KMS-11 (cell line): ENCODE measurements at regions not wholly inside any gene's neighbourhood (a gene's known extent, or its start where the extent isn't known, plus 50 kb on each side); places are given as distances from the start of the nearest gene placed in this dataset.

Experiments
- H2AFZ ChIP-seq: fragments of 200-600 bp; sonication (generic); 2 replicates; pipeline ENCODE4 v1.6.1; 2016; ENCODE audit warnings: antibody characterized with exemption, mixed run types, low read depth
- H3K27ac ChIP-seq: fragments of 200-600 bp; sonication (generic); 2 replicates; pipeline ENCODE4 v1.6.1; 2016; ENCODE audit warnings: mild to moderate bottlenecking, mixed run types
- H3K27me3 ChIP-seq: fragments of 200-600 bp; sonication (generic); 2 replicates; pipeline ENCODE4 v1.6.1; 2017; ENCODE audit warnings: mild to moderate bottlenecking, low read depth, mixed run types, moderate library complexity; ENCODE audit not compliant: insufficient read depth
- H3K36me3 ChIP-seq: fragments of 200-600 bp; sonication (generic); 2 replicates; pipeline ENCODE4 v1.6.1; 2017; ENCODE audit warnings: mild to moderate bottlenecking, mixed run types; ENCODE audit not compliant: insufficient read depth
- H3K4me1 ChIP-seq: fragments of 200-600 bp; sonication (generic); 2 replicates; pipeline ENCODE4 v1.6.1; 2016; ENCODE audit warnings: mild to moderate bottlenecking, low read depth, mixed run types; ENCODE audit not compliant: poor library complexity, severe bottlenecking
- H3K4me2 ChIP-seq: fragments of 200-600 bp; sonication (generic); 2 replicates; pipeline ENCODE4 v1.7.0; 2016; ENCODE audit warnings: mild to moderate bottlenecking, mixed run types
- H3K4me3 ChIP-seq: fragments of 200-600 bp; sonication (generic); IDR thresholded peaks from 2 replicates; pipeline ENCODE4 v1.6.1; 2017; ENCODE audit warnings: low read depth, low read length, mixed read lengths; ENCODE audit not compliant: insufficient read depth
- H3K79me2 ChIP-seq: fragments of 200-600 bp; sonication (generic); 2 replicates; pipeline ENCODE4 v1.6.1; 2016; ENCODE audit warnings: low read depth, mixed run types; ENCODE audit not compliant: insufficient read depth
- H3K9ac ChIP-seq: fragments of 200-600 bp; sonication (generic); 2 replicates; pipeline ENCODE4 v1.6.1; 2016; ENCODE audit warnings: mild to moderate bottlenecking, mixed run types
- H4K20me1 ChIP-seq: fragments of 200-600 bp; sonication (generic); 2 replicates; pipeline ENCODE4 v1.6.1; 2016; ENCODE audit warnings: mild to moderate bottlenecking, mixed run types; ENCODE audit not compliant: insufficient read depth
- CTCF ChIP-seq: fragments of 200-600 bp; sonication (generic); conservative IDR thresholded peaks from 2 replicates; pipeline ENCODE4 v1.6.1; 2017; ENCODE audit warnings: low read depth, mild to moderate bottlenecking, antibody characterized with exemption, low read length, moderate library complexity, mixed read lengths

- Histone ChIP-seq H4K20me1 (no peaks in the 10 kb centered on the region), H3K27ac (no peak overlapping the region), H3K9ac (no peak overlapping the region), H3K36me3 (no peaks in the 10 kb centered on the region), H3K27me3 (no peaks in the 10 kb centered on the region), H3K4me3 (no peak overlapping the region), H2AFZ (no peak overlapping the region), H3K4me1 (peaks cover 14% of the 10 kb centered on the region), H3K79me2 (no peaks in the 10 kb centered on the region), H3K4me2 (no peak overlapping the region)
- no peak for TF ChIP-seq CTCF
These were observed 310.7 kb downstream of the TNS1 start for GRCh38 chr2:217691920-217692666.

GRCh38 chr2:217691516-217691915 lies 311.3 kb downstream of the TNS1 start:
- H3K4me3 ChIP-seq = no peak overlapping the region

GRCh38 chr2:217689053-217689452 lies 313.7 kb downstream of the TNS1 start:
- Histone ChIP-seq H3K79me2 (no peaks in the 10 kb centered on the region), H3K9ac (no peak overlapping the region), H3K27me3 (no peaks in the 10 kb centered on the region), H3K4me1 (peaks cover 5% of the 10 kb centered on the region), H3K4me2 (no peak overlapping the region), H4K20me1 (no peaks in the 10 kb centered on the region), H3K4me3 (no peak overlapping the region), H3K36me3 (no peaks in the 10 kb centered on the region), H3K27ac (no peak overlapping the region), H2AFZ (no peak overlapping the region)
- TF ChIP-seq CTCF = no peak

More at GRCh38 chr2:217691516-217691915, 311.3 kb downstream of the TNS1 start:
- Histone ChIP-seq H3K36me3 (no peaks in the 10 kb centered on the region), H4K20me1 (no peaks in the 10 kb centered on the region), H3K4me2 (no peak overlapping the region), H3K27me3 (no peaks in the 10 kb centered on the region), H3K79me2 (no peaks in the 10 kb centered on the region), H2AFZ (no peak overlapping the region), H3K4me1 (peaks cover 14% of the 10 kb centered on the region), H3K9ac (no peak overlapping the region), H3K27ac (no peak overlapping the region)
- TF ChIP-seq CTCF = no peak

GRCh38 chr2:217688494-217688893 lies 314.3 kb downstream of the TNS1 start:
- H3K36me3 ChIP-seq = no peaks in the 10 kb centered on the region
- H3K27ac ChIP-seq = no peak overlapping the region
- TF ChIP-seq CTCF = no peak
- no peaks in the 10 kb centered on the region for H4K20me1 ChIP-seq
- no peaks in the 10 kb centered on the region for H3K79me2 ChIP-seq
- no peak overlapping the region for H3K4me2 ChIP-seq
- no peaks in the 10 kb centered on the region for H3K27me3 ChIP-seq
- peaks cover 5% of the 10 kb centered on the region for H3K4me1 ChIP-seq
- H3K4me3 ChIP-seq = no peak overlapping the region
- no peak overlapping the region for H3K9ac ChIP-seq
- no peak overlapping the region for H2AFZ ChIP-seq
